ENCODE measurements at regions not wholly inside any gene's neighbourhood (a gene's known extent, or its start where the extent isn't known, plus 50 kb on each side); places are given as distances from the start of the nearest gene placed in this dataset.

- no peak for DNase-seq (ENCODE audit: low spot score)
- in situ Hi-C loops (cut with MboI; ENCODE audit: low pct_unique_long_range_greater_than_20kb, low sequenced_read_pairs, unreplicated experiment) = no loop called here
- TF ChIP-seq CTCF (IDR thresholded peaks at IDR 0.05; ENCODE audit: extremely low read depth, insufficient read depth, missing control alignments) = no peak
Measured at GRCh38 chr12:24467226-24467625, 481.7 kb downstream of the BCAT1 start.

GRCh38 chr12:24463375-24463774 is 485.5 kb downstream of the BCAT1 start:
- in situ Hi-C loops (cut with MboI; ENCODE audit: low pct_unique_long_range_greater_than_20kb, low sequenced_read_pairs, unreplicated experiment) = no loop called here
- no peak for TF ChIP-seq CTCF (IDR thresholded peaks at IDR 0.05; ENCODE audit: extremely low read depth, insufficient read depth, missing control alignments)
- no peak for DNase-seq (ENCODE audit: low spot score)

- in situ Hi-C loops (cut with MboI; ENCODE audit: low pct_unique_long_range_greater_than_20kb, low sequenced_read_pairs, unreplicated experiment) = no loop called here
- DNase-seq (ENCODE audit: low spot score) = no peak
- no peak for TF ChIP-seq CTCF (IDR thresholded peaks at IDR 0.05; ENCODE audit: extremely low read depth, insufficient read depth, missing control alignments)
Measured at GRCh38 chr12:24462946-24463345, 486.0 kb downstream of the BCAT1 start.

GRCh38 chr12:24460506-24460905 is 488.4 kb downstream of the BCAT1 start:
- in situ Hi-C loops (cut with MboI; ENCODE audit: low pct_unique_long_range_greater_than_20kb, low sequenced_read_pairs, unreplicated experiment) = no loop called here
- TF ChIP-seq CTCF (IDR thresholded peaks at IDR 0.05; ENCODE audit: extremely low read depth, insufficient read depth, missing control alignments) = no peak
- no peak for DNase-seq (ENCODE audit: low spot score)

GRCh38 chr12:24460099-24460498 is 488.8 kb downstream of the BCAT1 start:
- DNase-seq (ENCODE audit: low spot score) = no peak
- in situ Hi-C loops (cut with MboI; ENCODE audit: low pct_unique_long_range_greater_than_20kb, low sequenced_read_pairs, unreplicated experiment) = no loop called here
- TF ChIP-seq CTCF (IDR thresholded peaks at IDR 0.05; ENCODE audit: extremely low read depth, insufficient read depth, missing control alignments) = no peak

- no peak for DNase-seq (ENCODE audit: low spot score)
- TF ChIP-seq CTCF (IDR thresholded peaks at IDR 0.05; ENCODE audit: extremely low read depth, insufficient read depth, missing control alignments) = no peak
- in situ Hi-C loops (cut with MboI; ENCODE audit: low pct_unique_long_range_greater_than_20kb, low sequenced_read_pairs, unreplicated experiment) = no loop called here
Measured at GRCh38 chr12:24455811-24456210, 493.1 kb downstream of the BCAT1 start.

GRCh38 chr12:24447678-24448077 is 498.2 kb upstream of the SOX5 start:
- no peak for TF ChIP-seq CTCF (IDR thresholded peaks at IDR 0.05; ENCODE audit: extremely low read depth, insufficient read depth, missing control alignments)
- in situ Hi-C loops (cut with MboI; ENCODE audit: low pct_unique_long_range_greater_than_20kb, low sequenced_read_pairs, unreplicated experiment) = no loop called here
- DNase-seq (ENCODE audit: low spot score) = no peak

Data from GM13977 (cell line).